ENCODE measurements at regions not wholly inside any gene's neighbourhood (a gene's known extent, or its start where the extent isn't known, plus 50 kb on each side); places are given as distances from the start of the nearest gene placed in this dataset.

DNA sequence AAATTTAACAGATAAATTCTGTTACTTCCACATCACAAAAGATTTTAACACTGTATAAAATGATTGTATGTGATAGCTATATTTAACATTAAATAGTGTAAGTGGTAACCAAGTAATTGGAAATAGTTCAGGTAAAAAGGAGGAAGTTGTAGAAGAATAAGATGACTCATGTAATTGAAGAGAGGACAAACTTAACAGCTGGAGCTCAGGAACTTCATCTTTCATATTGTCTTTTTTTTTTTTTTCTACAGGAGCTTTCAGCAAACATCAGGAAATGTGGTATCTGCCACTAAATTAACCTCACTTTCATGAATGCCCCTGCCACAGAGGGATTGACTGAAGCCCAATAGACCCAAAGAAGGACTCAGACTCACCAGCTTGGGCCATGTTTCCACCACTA, 188.4 kb upstream of the VEGFC start:
- no peak for DNase-seq (ENCODE audit: low read depth)

DNA sequence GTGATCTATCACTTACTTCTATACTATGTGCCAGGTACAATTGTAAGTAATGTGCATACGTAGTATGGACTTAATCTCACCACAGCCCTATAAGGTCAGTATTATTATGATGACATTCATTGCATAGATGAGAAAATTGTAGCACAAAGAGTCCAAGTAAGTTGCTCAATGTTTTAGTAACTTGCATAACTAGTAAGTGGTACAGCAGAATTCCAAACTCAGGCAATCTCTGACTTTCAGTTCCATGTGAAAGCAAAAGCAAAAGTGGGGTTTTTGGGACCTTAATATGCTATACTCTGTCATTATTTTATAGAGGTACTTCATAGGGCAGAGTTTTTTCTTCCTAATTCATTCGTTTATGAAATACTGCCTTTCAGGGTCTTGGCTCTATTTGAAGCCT, 188.8 kb upstream of the VEGFC start:
- no peak for DNase-seq (ENCODE audit: low read depth)

DNA sequence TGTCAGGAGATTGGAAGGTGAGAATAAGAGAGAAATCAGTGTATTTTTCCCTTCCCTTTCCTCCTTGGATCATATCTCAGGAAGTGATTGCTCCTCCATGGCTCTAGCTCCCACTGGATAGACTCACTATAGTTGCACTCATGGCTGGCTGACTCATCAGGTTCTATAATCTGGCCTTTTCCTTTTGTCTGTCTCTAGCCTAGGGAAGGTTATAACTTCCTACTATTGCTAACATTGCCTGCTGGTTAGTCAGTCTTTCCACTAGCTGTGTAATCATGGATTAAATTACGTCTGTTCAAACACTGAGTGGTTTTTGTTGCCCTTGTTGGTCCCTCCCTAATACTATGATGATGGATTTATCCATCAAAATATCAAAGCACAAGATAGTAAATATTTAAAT, 195.5 kb upstream of the VEGFC start:
- DNase-seq (ENCODE audit: low read depth) = no peak

DNA sequence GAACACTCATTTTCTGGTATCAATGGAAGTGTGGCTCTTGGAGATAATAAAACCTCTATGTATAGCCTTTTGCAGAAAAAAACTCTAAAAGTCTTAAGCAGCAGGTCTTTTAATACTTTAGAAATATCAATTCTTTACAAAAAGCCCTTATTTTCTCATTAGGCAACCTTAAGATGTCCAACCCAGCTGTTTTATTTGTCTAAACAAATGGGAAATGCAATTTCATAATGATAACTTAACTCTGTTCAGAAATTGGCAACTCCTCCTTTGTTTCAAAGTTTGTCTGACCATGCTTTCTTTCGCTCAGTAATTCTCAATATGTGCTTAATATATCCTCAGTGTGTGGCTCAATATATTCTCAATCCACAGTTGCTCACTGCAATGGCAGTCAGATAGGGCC, 196.5 kb upstream of the VEGFC start:
- DNase-seq (ENCODE audit: low read depth) = no peak

DNA sequence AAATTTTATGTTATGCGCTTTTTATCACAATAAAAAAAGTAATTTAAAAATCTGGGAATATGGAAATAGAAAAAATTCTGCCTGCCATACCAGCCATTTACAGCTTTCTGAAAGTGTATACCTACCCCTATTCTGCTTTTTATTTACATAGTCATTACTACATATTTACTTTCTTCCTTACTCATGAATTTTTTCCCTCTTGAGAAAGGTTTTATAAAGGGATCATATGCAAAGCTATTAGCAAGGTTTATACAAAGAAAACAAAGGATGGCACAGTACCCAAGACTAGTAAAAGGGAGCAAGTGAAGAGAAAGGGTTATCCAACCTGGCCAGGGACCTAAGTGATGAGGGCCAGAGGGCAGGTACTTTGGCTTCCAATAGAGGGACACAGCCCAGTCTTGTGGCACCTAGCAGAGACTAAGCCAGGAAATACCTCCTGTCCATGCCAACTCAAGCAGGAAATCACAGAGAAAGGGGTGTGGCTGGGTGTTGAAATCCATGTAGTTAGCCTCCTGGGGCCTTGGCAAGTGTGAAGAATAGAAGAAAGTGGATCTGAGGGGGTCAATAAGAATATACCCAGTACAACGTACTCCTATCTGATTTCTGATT, 207.3 kb upstream of the VEGFC start:
- no peak for DNase-seq (ENCODE audit: low read depth)

DNA sequence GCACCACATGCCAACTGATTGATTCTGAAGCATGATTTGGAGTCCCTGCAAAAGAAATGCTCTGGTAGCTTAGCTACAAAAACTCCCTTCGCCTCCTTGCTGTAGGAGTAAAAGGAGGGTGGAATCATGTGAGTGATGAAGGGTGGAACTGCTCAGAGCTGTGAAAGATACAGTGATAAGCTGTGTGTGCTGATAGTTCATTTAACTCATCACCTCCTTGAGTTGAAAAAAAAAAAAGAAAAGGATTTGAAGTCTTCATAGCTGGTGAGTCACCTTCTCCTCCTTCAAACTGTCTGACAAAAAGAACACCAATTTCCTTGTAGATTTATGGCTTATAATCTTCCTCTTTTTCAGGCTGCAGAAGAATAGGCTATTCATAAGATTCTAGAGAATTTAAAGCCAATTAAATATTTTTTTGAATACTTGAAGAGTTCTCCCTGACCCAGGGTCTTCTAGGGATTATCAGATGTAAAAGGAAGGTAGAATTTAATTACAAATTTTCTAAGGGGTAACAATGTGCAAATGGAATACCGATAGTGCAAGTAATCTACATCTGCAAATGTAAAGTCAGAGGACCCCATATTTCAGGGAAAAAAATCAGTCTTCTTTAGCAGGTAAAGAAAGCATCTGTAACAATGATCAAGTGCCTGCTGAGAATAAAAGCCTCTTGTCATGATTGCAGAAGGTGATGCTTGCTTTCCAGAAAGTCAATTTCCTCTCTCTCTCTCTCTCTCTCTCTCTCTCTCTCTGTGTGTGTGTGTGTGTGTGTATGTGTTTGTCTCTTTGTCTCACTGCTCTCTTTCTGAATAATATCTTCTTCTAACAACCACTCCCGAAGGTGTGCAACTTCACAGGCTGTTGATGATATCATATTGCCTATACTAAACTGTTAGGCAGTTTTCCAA, 208.8 kb upstream of the VEGFC start:
- DNase-seq (ENCODE audit: low read depth) = no peak

DNA sequence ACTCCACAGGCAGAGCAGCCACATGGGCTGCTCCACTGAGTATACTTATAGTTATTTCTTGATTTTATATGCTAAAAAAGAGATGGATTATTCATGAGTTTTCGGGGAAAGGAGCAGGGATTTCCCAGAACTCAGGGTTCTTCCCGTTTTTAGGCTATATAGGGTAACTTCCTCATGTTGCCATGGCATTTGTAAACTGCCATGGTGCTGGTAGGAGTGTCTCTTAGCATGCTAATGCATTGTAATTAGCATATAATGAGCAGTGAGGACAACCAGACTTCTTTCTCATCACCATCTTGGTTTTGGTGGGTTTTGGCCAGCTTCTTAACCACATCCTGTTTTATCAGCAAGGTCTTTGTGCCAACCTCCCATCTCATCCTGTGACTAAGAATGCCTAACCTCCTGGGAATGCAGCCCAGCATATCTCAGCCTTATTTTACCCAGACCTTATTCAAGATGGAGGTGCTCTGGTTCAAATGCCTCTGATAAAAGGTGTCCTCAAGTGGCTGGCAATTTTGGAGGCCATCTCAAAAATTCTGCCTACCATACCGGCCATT, 213.0 kb upstream of the VEGFC start:
- DNase-seq (ENCODE audit: low read depth) = no peak

DNA sequence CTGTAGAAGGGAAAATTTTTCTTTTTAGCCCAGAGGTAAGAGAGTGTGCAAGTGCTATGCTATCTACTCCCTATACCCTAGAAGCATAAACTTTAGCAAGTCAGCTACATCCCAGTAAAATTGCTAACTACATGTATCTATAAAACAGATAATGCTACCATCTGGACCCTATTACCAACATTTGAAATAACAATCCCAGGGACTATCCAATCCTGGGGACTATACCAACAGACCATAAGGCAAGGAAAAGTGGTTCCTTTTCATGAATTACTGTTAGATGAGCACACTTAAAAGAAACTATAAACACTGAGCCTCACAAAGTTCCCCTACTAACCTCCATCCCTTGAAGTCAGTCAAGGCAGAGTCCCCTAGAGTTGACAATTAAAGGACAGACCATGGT, 213.6 kb upstream of the VEGFC start:
- DNase-seq (ENCODE audit: low read depth) = no peak

DNA sequence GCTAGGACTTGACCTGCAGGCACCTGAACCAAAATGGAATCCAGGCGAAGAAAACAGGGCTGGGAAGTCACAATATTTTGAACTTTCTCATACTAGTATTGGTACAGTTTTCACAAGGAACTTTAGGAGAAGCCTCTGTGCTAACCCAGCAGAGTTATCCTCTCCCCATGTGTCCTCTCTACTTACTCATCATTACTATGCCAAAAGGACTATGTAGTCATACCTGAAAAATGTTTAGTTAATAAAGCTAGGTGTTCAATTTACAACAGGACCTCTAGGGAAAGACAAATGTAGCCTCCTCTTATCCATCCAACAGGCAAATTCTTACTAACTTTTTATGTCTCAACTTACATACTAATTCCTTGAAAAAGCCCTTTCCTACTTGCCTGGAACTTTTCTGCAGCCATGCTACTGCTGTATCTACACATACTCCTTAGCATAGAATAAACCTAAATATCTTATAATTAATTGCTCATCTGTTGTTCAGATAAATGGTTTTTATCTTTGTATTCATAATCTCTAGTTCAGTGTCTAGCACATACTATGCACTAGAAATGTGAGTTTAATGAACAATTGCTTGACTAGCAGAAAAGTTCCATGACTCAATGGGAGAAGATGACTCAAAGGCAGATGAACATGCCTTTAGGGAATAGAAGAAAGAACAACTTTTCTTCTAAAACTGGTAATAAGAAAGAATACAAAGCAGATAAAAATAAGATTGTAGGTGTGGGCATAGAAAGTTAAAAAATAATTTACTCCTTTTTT, 215.5 kb upstream of the VEGFC start:
- no peak for DNase-seq (ENCODE audit: low read depth)

DNA sequence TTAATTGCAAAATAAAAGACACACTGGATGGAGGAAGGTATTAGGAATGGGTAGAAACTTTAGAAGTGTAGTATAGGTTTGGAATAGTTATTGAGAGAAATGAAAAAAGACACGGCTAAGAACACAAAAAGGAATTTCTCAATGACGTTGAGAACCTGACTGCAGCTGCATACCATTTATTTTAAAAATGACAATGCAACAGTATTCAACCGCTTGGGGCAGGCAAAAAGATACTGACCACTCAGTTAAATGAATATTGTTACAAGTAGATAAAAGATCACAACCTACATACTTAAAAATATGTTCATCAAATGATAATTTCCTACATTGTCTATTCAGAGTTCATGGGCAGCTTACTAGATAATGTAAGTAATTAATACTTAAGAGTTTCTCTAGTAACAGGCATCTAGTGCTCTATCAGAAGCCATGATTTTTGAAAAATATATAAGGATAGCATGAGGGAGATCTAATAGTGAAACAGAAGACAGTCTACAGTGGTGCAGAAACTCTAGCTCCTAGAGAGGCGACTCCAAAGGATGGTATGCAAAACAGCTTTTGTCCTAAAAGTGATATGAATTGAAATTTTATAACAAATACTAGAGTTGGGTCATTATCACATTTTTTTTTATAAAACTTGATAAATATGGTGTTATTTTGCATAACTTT, 216.2 kb upstream of the VEGFC start:
- no peak for DNase-seq (ENCODE audit: low read depth)

DNA sequence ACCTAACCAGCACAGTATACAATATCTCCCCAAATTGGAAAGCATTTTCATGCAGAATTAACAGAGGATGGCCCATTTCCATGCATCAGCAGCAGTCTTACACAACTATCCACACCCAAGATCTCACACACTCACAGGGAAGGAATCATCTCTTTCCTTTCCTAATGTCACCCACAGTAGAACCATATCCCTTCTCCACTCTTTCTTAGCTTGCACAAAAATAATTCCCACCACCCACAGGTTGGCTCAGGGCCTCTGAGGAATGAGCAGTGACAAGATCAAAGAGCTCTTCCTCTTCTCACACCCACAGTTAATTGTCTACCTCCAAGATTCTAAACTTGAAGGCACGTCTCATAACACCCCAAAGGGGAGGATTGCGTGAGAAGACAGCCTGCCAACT, 217.7 kb upstream of the VEGFC start:
- DNase-seq (ENCODE audit: low read depth) = no peak

DNA sequence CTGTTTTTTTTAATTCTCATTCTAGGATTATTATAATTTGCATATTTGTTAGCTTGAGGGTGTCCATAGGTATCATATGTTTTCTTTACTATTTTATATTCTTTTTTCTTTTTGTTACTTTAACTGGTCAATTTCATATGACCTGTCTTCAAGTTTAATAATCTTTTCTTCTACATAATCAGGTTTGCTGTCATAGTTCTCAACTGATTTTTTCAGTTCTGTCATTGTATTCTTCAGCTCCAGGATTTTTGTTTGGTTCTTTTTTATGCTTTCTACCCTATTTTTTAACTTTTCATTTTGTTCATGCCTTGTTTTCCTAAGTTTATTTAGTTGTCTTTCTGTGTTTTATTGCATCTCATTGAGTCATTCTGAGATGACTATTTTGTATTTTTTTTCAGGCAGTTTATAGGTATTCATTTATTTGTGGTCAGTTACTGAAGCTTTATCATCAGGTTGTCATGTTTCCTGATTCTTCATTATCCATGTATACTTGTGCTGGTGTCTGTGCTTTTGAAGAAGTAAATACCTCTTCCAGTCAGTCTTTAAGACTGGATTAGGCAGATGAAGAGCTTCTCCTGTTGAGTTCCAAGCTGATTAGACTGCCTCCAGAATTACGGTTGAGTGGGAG, 220.3 kb upstream of the VEGFC start:
- no peak for DNase-seq (ENCODE audit: low read depth)

DNA sequence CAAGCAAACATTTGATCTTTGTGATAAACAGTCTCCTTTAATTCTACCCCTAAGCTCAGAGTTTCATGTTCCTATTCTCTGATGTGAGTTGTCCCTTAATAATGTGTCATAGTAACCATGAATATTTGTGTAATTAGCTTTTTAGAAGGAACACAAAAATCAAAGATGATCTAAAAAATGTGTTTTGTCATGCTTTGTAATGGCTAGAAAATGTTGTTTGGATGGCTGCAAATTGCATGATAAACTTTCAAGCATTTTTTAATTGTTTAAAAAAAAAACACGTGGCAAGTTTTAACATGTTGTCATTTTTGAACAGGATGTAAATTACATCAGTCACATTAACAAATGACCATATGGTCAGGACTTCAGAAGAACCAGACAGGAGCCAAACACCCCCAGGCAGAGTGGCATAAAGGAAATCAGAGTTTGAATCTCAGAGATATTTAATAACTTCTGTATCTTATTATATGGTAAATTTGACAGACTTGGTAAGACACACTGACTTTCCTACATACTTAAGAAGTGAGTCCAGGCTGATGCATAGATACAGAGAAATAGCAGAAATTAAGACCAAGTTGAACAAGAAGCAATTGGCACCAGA, 223.9 kb upstream of the VEGFC start:
- no peak for DNase-seq (ENCODE audit: low read depth)

DNA sequence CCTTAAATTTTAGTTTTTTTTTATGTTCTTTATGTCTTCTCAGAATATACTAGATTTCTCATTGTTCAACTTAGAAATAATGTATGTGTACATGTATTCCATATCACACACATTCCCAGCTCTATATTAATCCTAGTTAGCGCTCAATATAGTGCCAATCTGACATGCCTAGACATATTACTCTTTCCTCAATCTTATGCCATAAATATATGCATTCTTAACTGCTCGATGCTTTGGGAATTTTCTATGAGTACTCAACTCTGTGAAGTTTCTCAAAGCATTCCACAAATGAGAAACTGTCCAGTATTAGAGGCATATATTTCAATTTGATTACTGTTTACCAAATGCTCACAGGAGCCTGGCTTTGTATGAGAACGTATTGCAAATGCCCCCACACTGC, 231.2 kb upstream of the VEGFC start:
- DNase-seq (ENCODE audit: low read depth) = no peak

DNA sequence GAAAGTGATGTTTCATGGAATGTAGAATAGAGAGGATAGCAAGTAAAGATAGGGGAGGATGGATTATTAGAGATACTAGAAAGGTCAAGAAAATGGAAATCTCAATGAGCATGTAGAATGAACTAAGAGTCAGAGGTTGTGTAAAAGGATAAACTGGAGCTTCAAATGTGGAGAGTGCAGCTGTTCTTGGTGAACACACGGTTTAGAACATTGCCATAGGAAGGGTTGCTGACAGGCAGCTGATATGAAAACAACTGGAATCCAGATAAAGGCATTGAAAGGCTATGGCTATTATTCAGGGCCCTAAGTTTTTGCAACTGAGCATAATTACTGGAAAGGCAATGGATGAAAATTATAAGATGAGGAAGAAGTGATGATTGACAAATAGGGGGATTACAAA, 239.6 kb upstream of the VEGFC start:
- no peak for DNase-seq (ENCODE audit: low read depth)

DNA sequence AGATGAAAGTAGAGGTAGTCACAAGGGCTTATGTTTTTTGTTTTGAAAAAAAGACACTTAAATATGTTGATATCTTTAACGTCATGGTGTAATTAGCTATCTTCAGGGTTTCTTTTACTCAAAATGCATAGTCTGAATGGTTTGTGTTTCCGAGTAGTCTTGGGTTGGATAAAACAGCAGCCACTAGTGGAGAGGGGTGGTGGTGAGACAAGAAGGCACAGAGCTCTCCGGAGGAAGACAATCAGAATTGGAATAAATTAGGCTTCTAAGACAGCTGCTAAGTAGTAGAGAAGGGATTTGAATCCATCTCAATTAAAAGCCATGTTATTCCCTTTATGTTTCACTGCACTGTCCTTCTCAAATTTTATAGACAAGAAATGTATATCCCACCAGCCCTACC, 240.4 kb upstream of the VEGFC start:
- no peak for DNase-seq (ENCODE audit: low read depth)

DNA sequence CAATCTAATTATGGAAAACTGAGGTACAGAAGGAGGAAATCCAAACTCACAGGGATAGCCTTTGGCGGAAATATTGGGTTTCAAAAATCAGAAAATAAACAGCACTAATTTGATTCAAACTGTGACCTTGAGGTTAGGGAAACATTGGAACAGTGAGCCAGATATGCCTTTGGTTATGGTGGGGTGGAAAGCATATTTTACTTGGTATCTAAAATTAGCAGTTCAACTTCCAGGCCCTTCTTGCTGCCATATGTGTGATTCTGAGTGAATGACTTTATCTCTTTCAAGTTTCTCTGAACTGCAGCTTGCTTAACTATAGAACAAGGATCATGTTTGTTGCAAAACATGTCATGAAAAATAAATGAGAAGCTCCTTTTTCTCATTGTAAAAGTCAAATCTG, 240.9 kb upstream of the VEGFC start:
- DNase-seq (ENCODE audit: low read depth) = no peak

DNA sequence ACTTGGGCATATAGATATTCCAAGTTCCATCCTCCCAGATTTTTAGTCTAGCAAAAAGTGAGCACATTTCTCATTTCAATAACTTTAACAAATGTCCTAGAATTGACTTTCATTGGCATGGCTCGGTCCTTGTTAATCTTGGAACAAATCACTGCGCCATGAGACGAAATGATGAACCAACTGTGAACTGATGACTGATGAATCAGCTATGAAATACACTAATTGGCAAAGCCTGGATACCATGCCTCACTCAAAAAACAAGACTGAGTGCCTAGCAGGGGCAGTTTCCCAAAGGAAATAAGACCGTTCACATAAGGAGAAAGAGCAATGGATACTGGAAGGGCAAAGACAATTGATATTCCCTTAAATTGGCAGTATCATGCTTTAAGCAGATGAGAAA, 248.6 kb upstream of the VEGFC start:
- no peak for DNase-seq (ENCODE audit: low read depth)

DNA sequence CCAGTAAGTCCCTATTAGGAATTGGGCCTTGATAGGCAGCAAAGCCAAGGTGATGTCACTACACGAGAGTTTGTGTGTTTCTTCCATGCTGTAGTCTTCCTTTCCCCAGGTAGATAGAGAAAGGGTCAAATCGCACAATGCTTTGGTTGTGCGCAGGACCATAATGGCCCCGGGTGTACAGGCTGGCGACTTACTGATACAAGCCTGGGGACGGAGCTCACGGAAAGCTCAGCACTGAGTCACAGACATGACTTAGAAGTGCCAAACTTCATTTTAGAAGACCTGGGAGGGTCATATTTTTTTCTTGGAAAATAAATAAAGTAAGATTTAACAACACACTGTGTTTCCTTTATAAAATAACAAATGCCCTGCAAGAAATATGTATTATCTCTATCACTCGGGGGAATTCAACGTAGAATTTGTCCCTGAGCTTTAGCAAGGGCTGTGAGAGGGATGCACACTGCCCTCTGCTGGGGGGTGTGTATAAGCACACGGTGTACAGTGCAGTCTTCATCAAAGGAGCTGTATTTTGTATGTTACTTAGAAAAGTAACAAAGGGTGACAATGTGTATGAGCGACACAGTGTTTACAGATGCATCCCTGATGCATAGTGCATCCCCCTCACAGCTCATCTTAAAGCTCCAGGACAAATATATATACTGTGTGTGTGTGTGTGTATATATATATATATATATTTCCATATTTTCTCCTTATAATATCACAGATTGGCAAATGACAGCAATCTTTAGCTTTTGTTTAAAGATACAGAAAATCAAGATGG, 254.5 kb upstream of the VEGFC start:
- DNase-seq (ENCODE audit: low read depth) = peak; percentile 7

DNA sequence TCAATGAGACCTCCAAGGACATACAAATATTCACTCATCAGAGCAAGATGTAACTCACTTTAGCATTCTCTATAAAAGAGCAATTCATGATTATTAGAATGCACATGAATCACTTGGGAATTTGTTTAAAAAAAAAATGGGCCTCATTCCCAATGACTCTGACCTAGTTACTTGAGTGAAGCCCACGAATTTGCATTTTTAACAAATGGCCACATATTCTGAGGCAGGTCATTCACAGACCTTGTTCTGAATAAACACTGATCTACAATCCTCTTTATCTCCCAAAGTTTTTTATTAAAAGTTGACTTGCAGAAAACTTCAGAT, 255.1 kb upstream of the VEGFC start:
- DNase-seq (ENCODE audit: low read depth) = no peak
